GF-D8 (cell line): ENCODE measurements at regions not wholly inside any gene's neighbourhood (a gene's known extent, or its start where the extent isn't known, plus 50 kb on each side); places are given as distances from the start of the nearest gene placed in this dataset.
"Not testable (repeated sequence)": the region's sequence is repeated elsewhere in the genome, so short reads cannot be mapped to it uniquely, and the experiment has no call there.

Source experiments
- DNase-seq: peaks from one replicate; lab custom pipeline; 2025; lab: John Stamatoyannopoulos, UW

DNA sequence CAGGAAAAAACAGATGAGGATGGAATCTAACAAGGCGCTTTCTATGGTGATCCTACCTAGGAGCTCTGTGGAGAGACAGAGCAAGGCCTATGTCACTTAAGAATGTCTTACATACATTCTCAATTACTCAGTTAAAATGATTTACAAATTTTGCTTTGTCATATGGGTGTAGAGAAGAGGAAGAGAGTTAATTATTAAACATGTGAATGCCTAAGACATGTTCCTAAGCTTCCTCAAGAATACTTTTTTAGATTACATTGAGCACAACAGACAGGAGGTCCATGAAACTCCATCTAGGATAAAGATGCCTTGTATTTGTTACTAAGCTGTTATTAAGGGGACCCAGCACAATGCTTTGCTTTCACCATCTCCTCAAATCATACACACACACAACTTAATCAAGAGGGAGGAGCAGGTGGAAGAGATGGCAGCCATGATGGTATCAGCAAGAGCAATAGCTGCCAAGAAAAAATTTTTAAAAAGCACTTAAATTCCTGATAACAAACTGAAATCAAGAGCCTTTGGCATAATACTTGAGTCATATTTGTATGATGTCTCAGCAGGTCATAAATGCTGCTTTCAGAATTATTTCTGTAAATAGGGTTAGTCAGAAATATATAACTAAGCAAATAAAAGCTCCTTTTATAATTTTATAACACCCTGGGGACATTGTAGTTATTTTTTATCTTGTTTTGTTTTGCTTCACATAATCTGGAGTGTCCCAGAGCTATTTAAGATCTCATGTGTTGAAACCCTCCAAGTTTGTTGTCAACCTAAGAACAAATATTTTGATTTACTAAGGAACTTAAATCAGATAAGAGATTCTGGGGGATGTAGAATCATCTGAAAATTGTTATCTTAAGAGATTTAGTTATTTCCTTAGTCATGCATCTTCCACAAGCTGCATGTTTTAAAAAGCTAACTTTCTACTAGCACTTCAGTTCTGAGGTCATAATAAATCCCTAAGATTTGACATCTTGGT lies 70.0 kb upstream of the CD2AP start:
- DNase-seq, result no peak

DNA sequence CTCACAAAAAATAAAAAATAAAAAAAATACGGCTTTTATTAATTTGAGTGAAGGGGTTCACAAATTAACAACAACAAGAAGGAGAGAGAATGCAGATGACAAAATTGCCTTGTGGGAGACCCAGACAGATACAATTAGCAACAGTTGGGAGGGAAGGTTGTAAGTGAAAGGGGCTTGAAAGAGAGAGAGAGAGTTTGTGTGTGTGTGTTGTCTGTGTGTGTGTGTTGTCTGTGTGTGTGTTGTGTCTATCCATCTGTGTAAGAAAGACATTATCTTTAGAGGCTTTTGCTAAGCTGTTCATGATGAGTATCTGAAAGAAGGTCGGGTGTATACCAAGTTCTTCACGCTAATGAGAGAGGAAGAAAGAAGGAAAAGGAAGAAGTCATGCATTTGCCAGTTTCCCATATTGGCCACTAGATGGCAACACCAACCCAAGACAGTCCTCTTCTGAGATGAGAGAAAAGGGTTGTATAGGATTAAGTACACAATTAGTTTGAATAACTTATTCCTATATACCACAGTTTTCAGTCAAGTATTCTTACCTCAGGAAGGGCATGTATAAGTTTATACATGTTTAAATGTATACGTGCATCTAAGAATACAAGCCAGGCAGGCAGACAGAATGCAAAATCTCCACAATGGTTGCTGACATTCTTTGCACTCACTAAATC lies 63.7 kb upstream of the CD2AP start:
- DNase-seq, result peak; percentile 43

DNA sequence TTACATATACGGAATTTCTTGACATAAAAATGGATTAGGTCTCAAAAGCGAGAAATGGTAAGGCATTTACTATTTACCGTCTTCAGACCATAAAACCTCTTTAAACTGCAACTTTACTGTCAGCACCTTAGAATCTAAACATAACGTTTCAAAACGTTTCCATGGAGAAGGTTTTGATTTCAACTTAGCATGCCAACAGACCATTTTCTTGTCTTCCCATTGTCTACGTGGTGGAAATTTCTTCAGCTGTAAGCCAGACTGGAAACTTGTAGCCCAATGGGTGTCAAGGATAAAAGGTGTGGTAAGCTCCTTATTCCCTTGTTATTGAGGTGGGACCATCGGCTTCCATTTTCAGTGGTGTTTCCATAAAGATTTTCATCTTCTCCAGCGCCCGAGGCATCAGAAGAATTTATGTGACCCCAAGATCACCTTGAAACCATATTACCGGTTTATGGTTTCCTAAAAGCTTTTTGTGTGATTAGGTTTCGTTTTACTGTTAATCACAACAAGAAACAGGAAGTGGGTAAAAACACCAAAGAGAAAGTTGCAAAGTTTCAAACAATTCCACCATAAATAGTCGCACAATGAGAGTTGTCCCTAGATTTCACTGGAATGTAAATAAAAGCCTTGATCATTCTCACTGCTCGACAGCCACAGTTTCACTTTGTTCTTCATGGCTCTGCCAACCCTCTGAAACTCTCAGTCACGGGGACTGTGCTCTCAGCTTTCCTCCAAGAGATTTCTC lies 63.0 kb upstream of the CD2AP start:
- no peak for DNase-seq

DNA sequence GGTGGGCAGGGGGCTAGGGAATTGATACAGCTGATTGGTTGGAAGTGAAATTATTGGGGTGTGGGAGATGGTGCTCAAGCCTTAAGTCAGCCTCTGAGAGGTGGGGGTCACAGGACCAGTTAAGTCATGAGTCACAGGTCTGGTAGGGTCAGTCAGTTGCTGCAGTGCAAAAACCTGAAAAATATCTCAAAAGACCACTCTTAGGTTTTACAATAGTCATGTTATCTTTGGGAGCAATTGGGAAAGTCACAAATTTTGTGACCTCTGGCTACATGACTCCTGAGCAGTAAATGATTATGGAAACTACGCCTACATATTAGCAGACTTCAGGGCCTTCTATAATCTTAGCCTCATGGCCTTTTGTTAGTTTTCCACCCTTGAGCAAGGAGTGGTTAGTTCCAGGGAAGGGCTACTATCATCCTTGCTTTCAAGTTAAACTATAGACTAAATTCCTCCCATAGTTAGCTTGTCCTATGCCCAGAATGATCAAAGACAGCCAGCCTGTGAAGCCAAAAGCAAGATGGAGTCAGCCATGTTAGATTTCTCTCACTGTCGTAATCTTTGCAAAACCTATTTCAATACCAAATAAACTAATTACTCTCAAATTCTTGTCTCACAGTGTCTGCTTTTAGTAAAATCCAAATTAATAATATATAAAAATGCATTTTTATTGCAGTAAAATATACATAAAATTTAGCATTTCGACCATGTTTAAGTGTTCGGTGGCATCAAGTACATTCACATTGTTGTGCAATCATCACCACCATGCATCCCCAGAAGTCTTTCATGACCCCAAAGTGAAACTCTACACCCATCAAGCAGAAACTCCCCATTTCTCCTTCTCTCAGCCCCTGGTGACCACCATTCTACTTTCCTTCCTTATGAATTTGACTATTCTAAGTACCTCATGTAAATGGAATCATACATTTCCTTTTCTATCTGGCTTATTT lies 60.9 kb upstream of the CD2AP start:
- DNase-seq, result no peak

DNA sequence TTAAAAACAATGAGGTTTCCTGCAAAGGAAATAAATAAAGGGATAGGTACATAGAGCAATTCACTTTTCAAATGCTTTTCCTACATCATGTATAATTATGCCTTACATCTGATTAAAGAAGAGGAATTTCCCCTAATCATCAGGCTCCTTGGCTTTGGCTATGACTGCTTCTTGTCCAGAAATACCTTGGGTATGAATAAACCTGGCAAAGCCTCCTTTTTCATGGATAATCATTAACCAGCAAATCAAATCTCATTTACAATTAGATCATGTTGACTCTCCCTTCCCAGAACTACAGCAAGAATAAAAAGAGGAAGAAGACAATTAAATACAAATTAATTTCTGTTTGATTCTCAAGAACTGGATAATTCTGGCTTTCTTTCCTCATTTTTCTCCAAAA lies 58.0 kb upstream of the CD2AP start:
- no peak for DNase-seq

DNA sequence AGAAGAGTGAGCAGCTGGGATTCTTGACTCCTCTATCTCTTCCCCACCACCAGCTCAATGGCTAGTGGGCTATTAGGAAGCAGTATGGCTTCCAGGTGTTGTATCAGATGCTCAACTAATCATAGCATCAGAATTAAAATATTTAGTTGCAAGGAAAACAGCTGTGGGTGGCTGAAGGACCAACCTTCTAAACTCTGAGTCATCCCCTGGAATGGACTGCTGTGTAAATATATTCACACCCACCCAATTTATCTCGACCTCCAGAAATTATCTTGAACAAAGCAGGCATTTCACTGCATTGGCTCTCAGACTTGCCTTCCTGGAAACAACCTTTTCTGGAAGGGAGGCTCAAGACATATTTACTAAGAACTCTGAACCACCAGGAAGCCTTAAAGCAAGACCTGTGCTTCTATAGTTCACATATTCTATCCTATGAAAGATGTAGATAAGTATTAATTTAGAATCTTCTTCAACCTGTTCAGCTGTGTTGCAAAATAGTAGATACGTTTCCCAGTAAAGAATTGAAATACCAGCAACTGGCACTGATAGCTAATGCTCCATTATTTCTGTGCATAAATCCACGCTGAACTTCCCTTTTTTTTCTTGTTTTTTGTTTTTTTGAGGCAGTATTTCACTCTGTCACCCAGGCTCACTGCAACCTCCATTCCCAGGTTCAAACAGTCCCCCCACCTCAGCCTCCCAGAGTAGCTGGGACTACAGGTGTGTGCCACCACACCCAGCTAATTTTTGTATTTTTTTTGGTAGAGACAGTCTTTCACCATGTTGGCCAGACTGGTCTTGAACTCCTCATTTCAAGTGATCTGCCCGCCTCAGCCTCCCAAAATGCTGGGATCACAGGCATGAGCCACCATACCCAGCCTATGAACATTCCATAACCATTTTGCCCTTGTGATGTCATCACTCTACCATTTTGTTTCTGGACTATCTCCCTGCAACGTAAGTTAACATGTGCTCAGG lies 56.9 kb upstream of the CD2AP start:
- DNase-seq, result no peak

DNA sequence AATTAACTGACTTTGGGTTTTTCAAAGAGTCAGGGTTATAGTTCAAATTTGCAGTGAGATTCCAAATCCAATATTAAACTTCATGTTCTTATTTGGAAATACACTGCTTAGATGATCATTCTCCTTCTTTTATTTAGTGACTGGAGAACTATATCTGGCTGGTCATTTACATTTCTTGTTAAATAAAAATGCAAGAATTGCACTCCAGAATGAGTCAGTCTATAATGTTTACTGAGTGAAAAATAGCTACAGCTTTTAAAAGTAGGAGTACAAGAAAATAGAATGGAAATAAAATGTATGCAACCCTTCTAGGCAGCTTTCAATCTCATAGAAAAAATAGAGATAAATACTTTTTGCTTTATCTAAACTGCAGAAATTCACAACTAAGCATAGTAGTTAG lies 54.5 kb upstream of the CD2AP start:
- DNase-seq, result no peak

DNA sequence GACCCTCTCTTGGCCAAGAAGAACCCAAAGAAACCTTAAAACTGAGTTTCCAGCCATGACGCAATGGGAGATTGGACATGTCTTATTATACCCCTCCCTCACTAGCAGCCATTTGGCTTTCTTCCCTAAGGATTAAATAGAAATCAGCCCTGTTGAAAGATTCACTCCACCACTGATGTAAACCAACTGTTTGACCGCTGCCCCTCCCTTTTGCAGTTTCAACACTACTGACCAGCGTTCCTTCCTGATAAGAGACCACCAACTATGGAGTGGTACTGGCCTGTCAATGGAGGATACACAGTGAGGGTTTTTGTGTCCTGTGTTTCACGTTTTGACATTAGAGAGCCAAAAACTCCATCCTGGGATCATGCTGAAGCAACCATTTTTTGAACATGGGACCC lies 53.2 kb upstream of the CD2AP start:
- no peak for DNase-seq

DNA sequence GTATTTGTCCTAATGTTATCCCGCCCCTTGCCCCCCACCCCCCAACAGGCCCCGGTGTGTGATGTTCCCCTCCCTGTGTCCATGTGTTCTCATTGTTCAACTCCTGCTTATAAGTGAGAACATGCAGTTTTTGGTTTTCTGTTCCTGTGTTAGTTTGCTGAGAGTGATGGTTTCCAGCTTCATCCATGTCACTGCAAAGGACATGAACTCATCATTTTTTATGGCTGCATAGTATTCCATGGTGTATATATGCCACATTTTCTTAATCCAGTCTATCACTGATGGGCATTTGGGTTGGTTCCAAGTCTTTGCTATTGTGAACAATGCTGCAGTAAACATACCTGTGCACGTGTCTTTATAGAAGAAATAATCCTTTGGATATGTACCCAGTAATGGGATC lies 51.9 kb upstream of the CD2AP start:
- DNase-seq, result not testable (repeated sequence)

DNA sequence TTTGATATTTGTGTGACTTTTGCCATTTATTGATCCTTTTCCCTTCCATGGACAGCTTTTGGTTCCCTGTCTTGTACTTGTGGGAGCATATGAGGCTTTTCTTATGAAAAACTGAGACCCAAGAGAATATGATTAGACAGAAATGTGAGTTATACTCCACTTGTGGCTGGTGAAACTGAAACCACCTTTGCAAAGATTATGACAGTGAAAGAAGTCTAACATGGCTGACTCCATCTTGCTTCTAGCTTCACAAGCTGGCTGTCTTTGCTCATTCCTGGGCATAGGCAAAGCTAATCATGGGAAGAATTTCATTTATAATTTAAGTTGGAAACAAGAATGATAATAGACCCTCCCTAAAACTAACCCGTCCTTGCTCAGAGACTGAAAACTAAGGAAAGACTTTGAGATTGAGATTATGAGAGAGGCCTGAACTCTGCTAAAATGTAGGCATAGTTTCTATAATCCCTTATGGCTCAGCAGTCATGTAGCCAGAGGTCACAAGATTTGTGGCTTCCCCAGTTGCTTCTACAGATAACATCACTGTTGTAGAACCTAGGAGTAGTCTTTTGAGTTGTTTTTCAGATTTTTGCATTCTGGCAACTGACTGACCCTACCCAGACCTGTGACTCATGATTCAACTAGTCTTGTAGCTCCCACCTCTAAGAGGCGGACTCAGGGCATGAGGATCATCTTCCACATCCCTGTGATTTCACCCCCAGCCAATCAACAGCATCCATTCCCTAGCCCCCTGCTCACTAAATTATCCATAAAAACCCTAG lies 50.9 kb upstream of the CD2AP start:
- no peak for DNase-seq

DNA sequence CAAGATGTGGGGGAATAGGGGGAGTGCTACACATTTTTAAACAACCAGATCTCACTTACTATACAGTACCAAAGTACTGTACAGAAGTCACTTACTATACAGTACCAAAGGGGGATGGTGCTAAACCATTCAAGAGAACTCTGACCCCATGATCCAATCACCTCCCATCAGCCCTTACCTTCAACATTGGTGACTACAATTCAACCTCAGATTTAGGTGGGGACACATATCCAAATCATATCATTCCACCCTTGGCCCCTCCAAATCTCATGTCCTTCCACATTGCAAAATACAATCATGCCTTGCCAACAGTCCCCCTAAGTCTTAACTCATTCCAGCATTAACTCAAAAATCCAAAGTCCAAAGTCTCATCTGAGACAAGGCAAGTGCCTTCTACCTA lies 49.9 kb upstream of the CD2AP start:
- DNase-seq, result no peak
